M059J (cell line): ENCODE measurements at regions not wholly inside any gene's neighbourhood (a gene's known extent, or its start where the extent isn't known, plus 50 kb on each side); places are given as distances from the start of the nearest gene placed in this dataset.
"Not testable (repeated sequence)": the region's sequence is repeated elsewhere in the genome, so short reads cannot be mapped to it uniquely, and the experiment has no call there.

ENCODE experiments used
- DNase-seq: peaks from one replicate; pipeline ENCODE4 v3.0.0-alpha.2; 2012; ENCODE audit warnings: low read depth

GRCh38 chr6:14290772-14291330 lies 173.3 kb downstream of the CD83 start:
- DNase-seq, result peak; percentile 42

- DNase-seq, result no peak
These were observed 173.8 kb downstream of the CD83 start for GRCh38 chr6:14291331-14291730.

GRCh38 chr6:14292119-14292518 lies 174.5 kb downstream of the CD83 start:
- DNase-seq, result peak; percentile 21

GRCh38 chr6:14294270-14294951 lies 176.8 kb downstream of the CD83 start:
- no peak for DNase-seq

- DNase-seq, result not testable (repeated sequence)
These were observed 179.1 kb downstream of the CD83 start for GRCh38 chr6:14296698-14297097.

- DNase-seq, result not testable (repeated sequence)
These were observed 179.5 kb downstream of the CD83 start for GRCh38 chr6:14297118-14297517.

- DNase-seq, result not testable (repeated sequence)
These were observed 182.6 kb downstream of the CD83 start for GRCh38 chr6:14300189-14300588.

- DNase-seq, result not testable (repeated sequence)
These were observed 183.1 kb downstream of the CD83 start for GRCh38 chr6:14300721-14301120.

GRCh38 chr6:14301477-14301876 lies 183.9 kb downstream of the CD83 start:
- not testable (repeated sequence) for DNase-seq

- no peak for DNase-seq
These were observed 187.6 kb downstream of the CD83 start for GRCh38 chr6:14305131-14305530.

GRCh38 chr6:14305624-14306023 lies 188.1 kb downstream of the CD83 start:
- DNase-seq, result no peak

GRCh38 chr6:14306151-14306906 lies 188.8 kb downstream of the CD83 start:
- DNase-seq, result no peak

- no peak for DNase-seq
These were observed 191.9 kb downstream of the CD83 start for GRCh38 chr6:14309516-14309915.

GRCh38 chr6:14309951-14310445 lies 192.4 kb downstream of the CD83 start:
- no peak for DNase-seq

GRCh38 chr6:14310960-14311359 lies 193.4 kb downstream of the CD83 start:
- DNase-seq, result no peak

- DNase-seq, result no peak
These were observed 195.0 kb downstream of the CD83 start for GRCh38 chr6:14312587-14312986.

GRCh38 chr6:14313248-14313647 lies 195.7 kb downstream of the CD83 start:
- no peak for DNase-seq

GRCh38 chr6:14315353-14315752 lies 197.8 kb downstream of the CD83 start:
- DNase-seq, result no peak

- DNase-seq, result peak; percentile 13
These were observed 199.2 kb downstream of the CD83 start for GRCh38 chr6:14316651-14317386.

GRCh38 chr6:14317387-14317970 lies 199.9 kb downstream of the CD83 start:
- DNase-seq, result no peak

GRCh38 chr6:14320332-14320731 lies 202.8 kb downstream of the CD83 start:
- no peak for DNase-seq
